NCI-H1436 (cell line): ENCODE measurements at regions not wholly inside any gene's neighbourhood (a gene's known extent, or its start where the extent isn't known, plus 50 kb on each side); places are given as distances from the start of the nearest gene placed in this dataset.

Source experiments
- DNase-seq: peaks from one replicate; lab custom pipeline; 2025; lab: John Stamatoyannopoulos, UW

DNA sequence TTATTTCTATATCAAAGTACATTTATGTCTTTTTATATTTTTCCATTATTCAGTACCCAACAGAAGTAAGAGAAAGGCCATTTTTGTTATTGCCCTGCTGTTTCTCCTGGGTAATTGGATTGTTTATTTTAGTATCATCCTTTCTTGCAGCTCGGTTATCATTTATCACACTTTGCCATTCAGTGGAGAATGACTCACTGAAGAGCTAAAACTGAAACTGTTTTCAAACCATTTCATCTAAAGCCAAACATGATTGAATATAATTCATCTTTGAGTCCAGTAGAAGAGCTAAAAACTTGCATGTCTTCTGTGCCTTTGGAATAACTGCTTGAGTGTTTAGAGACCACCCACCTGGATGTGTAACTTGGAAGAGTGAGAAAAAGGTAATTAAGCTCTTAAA is 139.5 kb upstream of the PRDM9 start:
- no peak for DNase-seq

DNA sequence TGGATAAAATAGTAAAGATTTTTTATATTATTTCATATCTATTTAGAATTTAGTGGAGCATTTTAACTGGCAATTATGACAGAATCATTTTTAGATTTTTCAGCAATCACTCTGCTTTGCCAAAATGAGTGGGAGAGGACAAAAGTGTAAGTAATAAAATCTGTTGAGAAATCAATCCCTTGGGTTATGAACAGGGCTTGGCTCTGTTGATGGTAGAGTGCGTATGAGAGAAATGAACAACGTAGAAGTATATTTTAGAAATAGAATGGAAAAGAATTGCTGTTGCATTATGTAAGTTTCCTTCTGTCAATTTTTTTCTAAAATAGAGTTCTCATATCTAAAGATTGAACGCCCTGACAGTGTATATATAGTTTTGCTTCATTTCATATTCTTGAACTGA is 154.1 kb upstream of the PRDM9 start:
- DNase-seq = no peak

DNA sequence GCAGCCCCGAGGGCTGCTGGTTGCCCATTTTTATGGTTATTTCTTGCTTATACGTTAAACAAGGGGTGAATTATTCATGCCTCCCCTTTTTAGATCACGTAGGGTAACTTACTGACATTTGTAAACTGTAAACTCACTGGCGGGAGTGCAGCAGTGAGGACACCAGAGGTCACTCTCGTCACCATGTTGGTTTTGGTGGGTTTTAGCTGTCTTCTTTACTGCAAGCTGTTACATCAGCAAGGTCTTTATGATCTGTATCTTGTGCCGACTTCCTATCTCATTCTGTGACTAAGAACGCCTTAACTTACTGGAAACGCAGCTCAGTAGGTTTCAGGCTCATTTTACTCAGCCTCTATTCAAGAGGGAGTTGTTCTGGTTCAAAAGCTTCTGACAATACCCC is 155.0 kb upstream of the PRDM9 start:
- DNase-seq = no peak

DNA sequence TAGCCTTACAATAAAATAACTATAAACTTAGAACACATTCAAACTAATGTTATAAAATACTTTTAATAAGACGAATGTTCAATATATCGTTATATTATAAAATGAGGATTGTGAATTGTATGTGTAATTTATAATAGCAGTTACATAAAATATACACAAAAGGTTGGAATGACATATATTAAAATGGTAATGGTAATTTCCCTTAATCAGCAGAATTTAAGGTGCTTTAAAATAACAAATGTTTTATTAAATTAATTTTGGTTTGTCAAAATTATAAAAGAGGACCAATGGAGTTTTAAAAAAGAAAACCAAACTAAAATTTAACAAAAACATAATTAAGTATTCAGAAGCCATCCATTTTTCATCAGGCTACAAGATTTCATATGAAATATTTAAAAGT is 164.3 kb upstream of the PRDM9 start:
- no peak for DNase-seq

DNA sequence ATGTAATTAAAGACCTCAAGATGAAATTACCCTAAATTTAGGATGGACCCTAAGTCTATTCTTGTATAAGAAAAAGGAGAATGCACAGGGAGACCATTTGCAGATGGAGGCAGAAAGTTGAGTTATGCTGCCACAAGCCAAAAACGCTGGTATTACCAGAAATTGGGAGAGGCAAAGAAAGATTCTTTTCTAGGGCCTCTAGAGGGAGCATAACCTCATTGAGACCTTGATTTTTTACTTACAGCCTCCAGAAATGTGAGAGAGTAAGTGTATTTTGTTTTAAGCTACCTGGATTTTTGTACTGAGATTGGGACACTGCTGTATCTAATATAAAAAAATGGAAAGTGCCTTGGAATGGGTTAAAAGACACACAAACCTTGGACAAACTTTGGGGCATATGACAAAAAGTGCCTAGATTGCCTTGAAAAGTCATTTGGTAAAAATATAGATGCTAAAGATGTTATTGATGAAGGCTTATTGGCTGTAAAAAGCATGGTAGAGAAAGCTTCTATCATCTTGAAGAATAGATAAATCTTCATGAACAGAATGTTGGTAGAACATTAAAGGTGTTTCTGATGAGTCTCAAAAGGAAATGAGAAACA is 174.7 kb upstream of the PRDM9 start:
- no peak for DNase-seq

DNA sequence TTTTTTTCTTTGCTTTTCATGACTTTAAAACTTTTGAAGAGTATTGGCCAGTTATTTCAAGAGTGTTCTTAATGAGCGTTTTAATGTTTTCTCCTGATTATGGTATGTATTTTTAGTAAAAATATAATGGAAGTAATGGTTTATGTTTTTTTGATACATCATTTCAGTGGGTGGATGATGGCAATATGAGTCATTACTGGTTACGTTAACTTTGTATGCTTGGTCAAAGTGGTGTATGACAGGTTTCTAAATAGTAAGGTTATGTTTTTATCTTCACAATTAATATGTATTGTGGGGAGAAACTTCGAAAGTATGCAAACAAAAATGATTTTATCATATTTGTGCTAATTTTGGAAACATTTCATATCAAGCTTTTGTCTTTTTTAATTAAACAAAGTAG is 176.7 kb upstream of the PRDM9 start:
- no peak for DNase-seq

DNA sequence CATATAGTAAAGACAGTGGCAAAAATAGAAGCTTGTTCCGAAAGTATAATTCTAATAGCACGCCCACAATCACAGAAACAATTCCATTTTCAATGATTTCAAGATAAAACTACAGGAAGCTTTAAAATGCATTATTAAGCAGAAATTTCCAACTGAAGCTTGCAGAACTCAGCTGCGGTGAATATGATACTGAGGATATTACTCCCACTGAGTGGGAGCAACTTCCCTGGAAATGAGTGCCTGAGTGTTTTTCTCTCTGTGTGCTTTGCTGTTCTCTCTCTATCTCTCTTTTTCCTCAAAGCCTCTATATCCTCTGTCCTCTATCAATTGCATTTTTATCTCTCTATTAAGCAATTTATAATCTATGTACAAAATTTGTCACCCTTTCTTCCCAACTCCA is 187.5 kb upstream of the PRDM9 start:
- DNase-seq = no peak

DNA sequence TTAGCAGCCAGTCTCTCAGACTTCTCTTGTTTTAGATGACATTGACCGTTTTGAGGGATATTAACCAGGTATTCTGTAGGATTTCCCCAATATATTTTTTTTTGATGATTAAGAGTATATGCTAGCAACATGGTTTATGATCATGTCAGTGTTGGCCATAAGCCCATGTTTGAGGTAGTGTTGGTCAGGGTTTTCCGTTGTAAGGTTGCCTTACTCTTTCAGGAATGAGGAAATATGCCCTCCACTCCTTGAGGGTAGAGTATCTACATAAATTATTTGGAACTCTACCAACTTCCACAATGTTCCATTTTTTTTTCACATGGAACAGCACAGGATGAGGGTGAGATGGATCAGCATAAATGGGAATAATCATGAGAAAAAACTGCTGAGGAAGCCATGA is 188.4 kb upstream of the PRDM9 start:
- DNase-seq = no peak

DNA sequence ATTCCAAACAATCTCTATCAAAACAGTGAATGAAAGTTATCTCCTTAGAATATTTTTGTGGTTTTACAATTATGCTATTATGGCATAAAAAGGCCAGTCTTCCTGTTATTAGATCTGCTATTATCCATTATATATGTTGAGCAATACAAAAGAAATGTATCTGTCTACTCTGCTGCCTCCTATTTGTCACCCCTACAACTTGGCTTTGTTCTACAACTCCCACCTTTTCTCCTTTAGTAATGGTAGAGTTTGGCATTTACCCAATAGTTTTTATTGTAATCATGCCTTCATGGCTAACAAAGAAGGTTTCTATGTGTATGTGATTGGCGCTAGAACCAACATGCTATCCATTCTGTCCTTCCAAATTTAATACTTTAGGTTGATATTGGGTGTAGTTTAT is 189.2 kb upstream of the PRDM9 start:
- no peak for DNase-seq

DNA sequence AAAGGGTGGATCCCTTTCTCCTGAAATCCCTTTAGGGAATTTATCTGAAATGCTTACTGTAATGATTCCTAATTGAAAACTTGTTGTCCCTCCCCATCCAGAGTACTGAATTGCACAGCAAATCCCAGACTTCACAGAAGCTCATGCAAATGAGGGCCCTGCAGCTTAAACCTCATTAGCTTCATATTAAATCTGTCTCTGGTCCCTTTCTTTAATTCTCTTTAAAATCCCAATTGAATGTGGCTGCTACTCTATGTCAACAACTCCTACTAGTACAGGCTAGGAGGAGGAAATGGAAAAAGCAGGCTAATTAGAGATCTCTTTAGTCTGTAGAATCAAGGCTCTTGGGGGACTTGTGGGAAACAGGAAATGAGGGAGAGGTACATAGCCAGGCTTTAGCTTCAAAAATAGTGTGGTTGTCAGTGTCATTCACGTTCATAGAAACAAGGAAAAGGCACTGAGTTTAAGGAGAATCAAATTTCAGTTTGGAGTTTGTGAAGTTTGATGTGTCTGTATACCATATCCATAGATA is 191.3 kb upstream of the PRDM9 start:
- no peak for DNase-seq

DNA sequence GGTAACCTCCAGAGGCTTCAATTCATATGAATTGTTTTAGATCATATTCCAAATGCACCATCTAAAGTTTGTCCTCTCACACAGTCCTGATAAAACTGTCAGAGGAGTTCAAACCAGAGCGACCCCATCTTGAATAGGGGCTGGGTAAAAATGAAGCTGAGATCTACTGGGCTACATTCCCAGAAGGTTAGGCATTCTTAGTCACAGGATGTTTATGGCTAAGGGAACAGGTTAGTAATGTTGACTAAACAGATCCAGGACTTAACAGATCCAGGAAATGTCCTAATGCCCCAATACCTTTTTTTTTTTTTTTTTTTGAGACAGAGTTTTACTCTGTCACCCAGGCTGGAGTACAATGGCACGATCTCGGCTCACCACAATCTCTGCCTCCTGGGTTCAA is 192.6 kb upstream of the PRDM9 start:
- DNase-seq = no peak

DNA sequence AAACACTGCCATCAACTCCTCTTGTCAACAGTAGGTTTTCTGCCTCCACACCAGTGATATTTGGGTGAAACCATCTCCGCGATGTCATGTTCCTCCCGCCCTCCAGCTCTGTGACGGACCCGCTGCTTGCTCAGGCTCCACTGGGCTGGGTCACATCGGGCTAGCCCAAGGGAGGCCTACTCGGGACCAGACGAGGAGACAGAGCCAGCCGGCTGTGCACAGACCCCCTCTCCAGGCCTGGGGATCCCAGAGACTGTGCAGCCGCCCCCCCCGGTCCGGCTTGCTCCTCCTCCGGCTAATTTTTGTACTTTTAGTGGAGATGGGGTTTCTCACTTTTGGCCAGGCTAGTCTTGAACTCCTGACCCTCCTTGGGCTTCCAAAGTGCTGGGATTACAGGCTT is 202.4 kb upstream of the PRDM9 start:
- DNase-seq = no peak

DNA sequence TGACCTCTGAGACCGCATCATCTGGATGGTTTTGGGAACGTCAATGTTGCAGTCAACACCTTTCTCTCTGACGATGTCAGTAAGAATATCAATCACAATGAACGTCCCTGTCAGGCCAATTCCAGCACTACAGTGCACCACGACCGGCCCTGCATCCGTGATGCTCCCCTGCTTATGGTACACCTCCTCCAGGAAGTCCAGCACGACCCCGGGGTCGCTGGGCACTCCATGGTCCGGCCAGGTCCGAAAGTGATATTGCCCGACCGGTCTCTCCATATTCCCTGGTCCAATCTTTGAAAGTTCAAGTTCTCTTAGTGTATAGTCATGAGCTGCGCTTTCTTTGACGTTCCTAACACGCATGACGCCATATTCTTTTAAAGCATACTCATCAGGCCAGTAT is 203.6 kb upstream of the PRDM9 start:
- no peak for DNase-seq

DNA sequence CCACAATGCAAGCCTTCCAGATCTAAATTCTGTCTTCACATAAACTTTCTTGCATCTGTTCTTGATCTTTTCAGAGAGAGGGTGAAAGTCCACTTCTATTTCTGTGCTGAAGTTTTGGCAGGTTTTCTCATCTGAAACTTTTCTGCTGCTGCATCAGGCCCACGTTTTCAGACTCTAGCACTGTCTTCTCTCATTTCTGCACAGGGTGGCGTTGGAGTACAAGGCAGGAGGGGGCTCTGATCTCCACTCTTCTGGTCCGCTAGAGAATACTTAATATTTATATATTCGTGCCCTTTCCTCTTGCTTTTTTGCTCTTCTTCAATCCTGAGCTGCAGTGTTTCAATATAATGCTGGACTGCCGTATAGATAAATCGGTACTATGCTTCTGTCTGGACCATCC is 204.0 kb upstream of the PRDM9 start:
- no peak for DNase-seq

DNA sequence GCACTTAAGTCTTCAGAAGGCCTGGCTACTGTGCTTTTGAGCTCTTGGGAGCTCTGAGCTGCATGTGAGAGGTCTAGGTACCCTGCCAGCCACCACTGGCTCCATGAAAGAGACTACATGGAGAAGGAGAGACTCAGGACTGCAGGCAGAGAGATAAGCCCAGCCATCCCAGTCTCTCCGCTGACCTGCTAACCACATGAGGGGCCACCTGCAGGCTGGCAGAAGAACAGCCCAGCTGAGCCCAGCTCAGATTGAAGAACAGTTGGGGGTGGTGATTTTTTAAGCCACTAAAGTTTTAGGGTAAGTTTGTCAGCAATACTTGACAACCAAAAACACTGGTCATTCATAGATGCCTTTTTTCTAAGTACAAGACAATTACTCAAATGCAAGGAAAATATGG is 205.0 kb upstream of the PRDM9 start:
- DNase-seq = no peak

DNA sequence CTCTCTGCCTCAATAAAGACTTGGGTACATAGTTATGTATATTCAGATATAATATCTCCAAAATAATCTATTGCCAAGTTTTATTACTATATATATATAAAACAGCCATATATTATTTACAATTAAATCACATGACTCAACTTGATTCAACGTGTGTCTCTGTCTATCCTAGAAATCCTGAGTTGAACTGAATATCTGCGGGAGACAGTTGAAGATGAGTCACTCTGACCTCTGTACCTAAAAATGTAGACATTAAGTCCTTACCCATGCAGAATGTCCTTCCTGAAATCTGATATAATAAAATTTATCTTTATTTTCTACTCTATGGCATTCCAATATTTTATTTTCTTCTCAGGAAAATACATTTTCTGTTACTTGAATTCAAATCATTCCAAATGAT is 218.2 kb upstream of the PRDM9 start:
- no peak for DNase-seq

DNA sequence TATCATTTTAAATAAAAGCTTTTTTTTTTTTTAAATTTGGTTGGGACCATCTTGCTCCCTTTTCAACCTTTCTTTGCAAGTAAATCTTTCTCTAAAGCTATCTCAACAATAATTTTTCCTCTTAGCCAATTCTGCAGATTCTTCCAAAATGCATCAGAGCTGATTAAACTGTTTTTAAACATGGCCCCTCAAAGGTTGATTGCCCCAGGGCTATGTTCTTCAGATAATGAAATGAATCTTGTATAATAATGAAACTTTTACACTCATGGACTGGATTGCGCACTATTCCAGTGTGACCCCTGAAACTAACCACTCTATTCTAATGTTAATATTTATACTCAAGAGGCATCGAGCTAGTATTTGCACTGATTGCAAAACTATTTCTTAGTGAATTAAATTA is 222.8 kb upstream of the PRDM9 start:
- DNase-seq = no peak

DNA sequence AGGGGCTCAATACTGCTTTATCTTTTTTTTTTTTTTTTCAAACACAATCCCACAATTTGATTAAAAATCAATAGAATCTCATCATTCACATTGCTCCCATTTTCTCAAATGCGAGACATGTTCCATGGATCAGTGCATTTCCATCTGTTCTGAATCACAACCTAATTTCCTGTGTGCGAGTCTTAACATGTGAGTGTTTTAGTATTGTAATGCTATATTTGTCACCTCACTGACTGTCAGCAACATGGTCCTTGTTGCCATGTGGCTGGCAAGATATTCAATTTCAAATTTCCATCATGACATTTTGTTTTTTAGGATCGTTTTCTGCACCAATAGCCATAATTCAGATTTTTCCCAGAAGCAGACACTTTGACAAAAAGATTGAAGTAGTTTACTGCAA is 233.2 kb upstream of the PRDM9 start:
- no peak for DNase-seq

DNA sequence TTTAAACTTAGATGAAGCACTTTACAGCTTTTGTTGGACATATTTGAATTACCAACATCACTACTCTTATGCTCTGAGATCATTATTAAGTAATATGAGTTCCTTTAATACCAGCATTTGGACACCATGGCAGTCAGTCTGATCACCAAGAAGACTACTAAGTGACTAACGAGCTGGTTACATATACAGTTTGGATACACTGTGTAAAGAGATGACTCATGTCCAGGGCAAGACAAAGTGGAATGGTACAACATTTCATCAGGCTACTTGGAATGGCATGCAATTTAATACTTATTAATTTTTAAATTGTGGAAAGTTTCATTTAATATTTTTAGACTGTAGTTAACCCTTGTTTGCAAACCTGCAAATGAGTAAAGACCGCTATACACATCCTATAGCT is 237.4 kb upstream of the PRDM9 start:
- DNase-seq = no peak

DNA sequence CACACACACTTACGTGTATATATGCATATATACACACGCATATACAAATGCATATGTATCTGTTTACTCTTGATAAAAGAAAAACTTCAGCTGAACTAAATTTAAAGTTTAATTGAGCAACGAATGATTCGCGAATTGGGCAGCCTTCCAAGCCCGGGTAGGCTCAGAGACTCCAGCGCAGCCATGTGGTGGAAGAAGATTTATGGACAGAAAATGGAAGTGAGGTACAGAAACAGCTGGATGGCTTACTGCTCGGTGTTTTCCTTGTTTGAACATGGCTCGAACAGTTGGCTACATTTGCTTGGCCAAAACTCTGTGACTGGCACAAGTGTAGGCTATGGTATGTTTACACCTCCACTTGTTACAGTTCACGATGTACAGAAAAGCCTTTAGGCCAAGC is 239.3 kb upstream of the PRDM9 start:
- DNase-seq = no peak

DNA sequence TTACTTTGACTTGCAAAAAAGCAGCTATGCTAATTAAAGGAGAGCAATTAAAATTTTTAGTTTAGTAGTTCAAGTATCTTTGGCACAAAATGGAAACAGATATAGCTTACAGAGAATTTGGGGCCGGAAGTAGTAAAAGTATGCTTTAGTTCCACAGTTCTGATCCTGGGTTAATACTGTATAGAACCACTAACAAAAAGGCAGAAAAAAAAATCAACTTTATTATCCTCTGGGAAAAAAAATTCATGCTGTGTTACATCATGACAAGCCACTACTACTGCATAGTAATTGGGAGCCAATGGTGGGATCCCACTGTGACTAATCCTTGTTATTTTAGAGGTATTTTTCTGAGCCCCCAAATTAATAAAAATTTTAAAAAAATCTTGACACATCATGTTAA is 246.8 kb upstream of the PRDM9 start:
- no peak for DNase-seq

DNA sequence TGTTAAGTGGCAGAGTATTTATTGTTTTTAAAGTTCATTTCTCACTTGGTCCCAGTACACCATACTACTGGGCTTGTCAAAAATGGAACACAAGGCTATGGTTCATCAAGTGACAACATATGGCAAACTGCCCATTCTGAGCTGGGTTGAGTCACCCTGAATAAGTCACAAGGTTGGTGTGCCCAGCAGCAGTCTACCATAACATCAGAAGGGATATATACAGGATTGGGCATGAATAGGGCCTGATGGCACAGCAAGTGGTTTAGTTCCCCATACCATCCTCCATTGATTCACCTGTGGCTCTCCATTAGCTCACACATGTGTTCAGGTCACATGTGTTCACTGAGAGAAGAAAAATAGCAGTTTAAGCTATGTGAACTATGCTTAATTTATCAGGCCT is 249.8 kb upstream of the PRDM9 start:
- no peak for DNase-seq

DNA sequence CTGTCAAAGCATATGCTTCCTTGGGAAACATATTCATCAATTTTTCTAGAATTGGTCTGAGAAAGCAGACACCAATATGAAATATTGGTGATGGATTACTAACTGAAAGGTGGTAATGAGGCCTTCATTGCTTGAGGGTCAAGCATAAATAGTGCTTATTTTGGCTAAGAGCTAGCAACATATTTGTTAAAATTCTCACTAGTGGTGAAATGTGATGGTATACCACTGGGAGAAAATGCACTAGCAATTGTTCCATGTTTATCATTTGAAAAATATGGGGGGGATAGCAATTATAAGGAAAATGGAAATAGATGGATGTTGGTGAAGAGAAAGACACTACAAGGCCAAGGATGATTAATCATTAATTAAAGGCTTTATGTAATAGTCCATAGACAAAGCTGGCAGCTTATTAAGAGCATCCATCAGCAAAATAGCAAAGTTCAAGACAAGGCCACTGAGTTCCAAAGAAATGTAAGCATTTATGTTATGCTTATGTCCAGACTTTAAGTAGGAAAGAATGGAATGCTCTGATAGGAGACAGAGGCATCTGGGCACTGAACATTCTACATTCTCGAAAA is 253.7 kb upstream of the PRDM9 start:
- DNase-seq = no peak

DNA sequence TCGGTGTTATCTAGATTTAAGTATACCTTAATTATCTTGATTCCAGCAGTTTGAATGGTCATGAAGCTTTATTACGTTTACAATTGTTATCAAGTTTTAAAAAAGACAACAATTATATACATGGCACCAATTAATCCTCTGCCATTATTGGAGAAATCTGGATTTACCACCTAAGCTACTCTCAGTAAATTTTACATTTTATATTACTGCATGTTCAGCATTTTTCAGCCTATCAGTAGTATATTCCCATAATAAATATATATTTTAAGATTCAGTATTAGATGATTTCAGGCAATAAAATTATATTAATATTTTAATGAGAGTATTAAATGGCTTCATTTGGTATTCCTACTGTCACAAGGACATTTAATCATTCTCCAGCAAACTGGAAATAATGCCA is 264.5 kb upstream of the PRDM9 start:
- no peak for DNase-seq
